ENCODE measurements at regions not wholly inside any gene's neighbourhood (a gene's known extent, or its start where the extent isn't known, plus 50 kb on each side); places are given as distances from the start of the nearest gene placed in this dataset.

GRCh38 chr19:32220951-32221350 lies 124.5 kb upstream of the ZNF507 start:
- Histone ChIP-seq H3K27ac (replicated peaks) (no peak overlapping the region), H3K4me3 (replicated peaks; ENCODE audit: insufficient read depth, low read length) (no peak overlapping the region), H3K27me3 (ENCODE audit: insufficient read depth, poor library complexity, severe bottlenecking) (peaks cover 20% of the 10 kb centered on the region)
- TF ChIP-seq SPI1 (IDR thresholded peaks at IDR 0.05; ENCODE audit: borderline replicate concordance, low read depth) (no peak), POLR2AphosphoS5 (IDR thresholded peaks at IDR 0.05; ENCODE audit: low read depth) (no peak), REST (IDR thresholded peaks at IDR 0.05; ENCODE audit: insufficient replicate concordance, low read depth) (no peak), GABPA (IDR thresholded peaks at IDR 0.05; ENCODE audit: low read depth) (no peak), CTCF (IDR thresholded peaks at IDR 0.05; ENCODE audit: insufficient read depth, low read length) (no peak)
- no peak for DNase-seq (ENCODE audit: low read depth in 1 of 2, low spot score in 1 of 2)

- H3K27ac ChIP-seq (replicated peaks): no peak overlapping the region
- no peak for DNase-seq (ENCODE audit: low read depth in 1 of 2, low spot score in 1 of 2)
- H3K4me3 ChIP-seq (replicated peaks; ENCODE audit: insufficient read depth, low read length): no peak overlapping the region
- TF ChIP-seq GABPA (IDR thresholded peaks at IDR 0.05; ENCODE audit: low read depth): no peak
- TF ChIP-seq SPI1 (IDR thresholded peaks at IDR 0.05; ENCODE audit: borderline replicate concordance, low read depth): no peak
- no peak for TF ChIP-seq CTCF (IDR thresholded peaks at IDR 0.05; ENCODE audit: insufficient read depth, low read length)
- TF ChIP-seq REST (IDR thresholded peaks at IDR 0.05; ENCODE audit: insufficient replicate concordance, low read depth): no peak
- TF ChIP-seq POLR2AphosphoS5 (IDR thresholded peaks at IDR 0.05; ENCODE audit: low read depth): no peak
- H3K27me3 ChIP-seq (ENCODE audit: insufficient read depth, poor library complexity, severe bottlenecking): peaks cover 20% of the 10 kb centered on the region
Measured at GRCh38 chr19:32222556-32222955, 122.9 kb upstream of the ZNF507 start.

GRCh38 chr19:32223106-32223505 lies 122.3 kb upstream of the ZNF507 start:
- TF ChIP-seq GABPA (IDR thresholded peaks at IDR 0.05; ENCODE audit: low read depth) (no peak), REST (IDR thresholded peaks at IDR 0.05; ENCODE audit: insufficient replicate concordance, low read depth) (no peak), SPI1 (IDR thresholded peaks at IDR 0.05; ENCODE audit: borderline replicate concordance, low read depth) (no peak), CTCF (IDR thresholded peaks at IDR 0.05; ENCODE audit: insufficient read depth, low read length) (no peak), POLR2AphosphoS5 (IDR thresholded peaks at IDR 0.05; ENCODE audit: low read depth) (no peak)
- H3K27ac ChIP-seq (replicated peaks): no peak overlapping the region
- no peak overlapping the region for H3K4me3 ChIP-seq (replicated peaks; ENCODE audit: insufficient read depth, low read length)
- DNase-seq (ENCODE audit: low read depth in 1 of 2, low spot score in 1 of 2): no peak
- H3K27me3 ChIP-seq (ENCODE audit: insufficient read depth, poor library complexity, severe bottlenecking): peaks cover 20% of the 10 kb centered on the region

All from HL-60 (cell line).